Neuron (in vitro differentiated cells): ENCODE measurements at regions not wholly inside any gene's neighbourhood (a gene's known extent, or its start where the extent isn't known, plus 50 kb on each side); places are given as distances from the start of the nearest gene placed in this dataset.

Source experiments
- H2AFZ ChIP-seq: one replicate; pipeline ENCODE4 v1.6.1; 2013; ENCODE audit warnings: low read depth, mild to moderate bottlenecking, inconsistent platforms, low read length, moderate library complexity
- H3K27me3 ChIP-seq: one replicate; pipeline ENCODE4 v1.6.1; 2013; ENCODE audit warnings: low read length; ENCODE audit not compliant: insufficient read depth
- H3K36me3 ChIP-seq: one replicate; pipeline ENCODE4 v1.6.1; 2013; ENCODE audit warnings: low read length; ENCODE audit not compliant: insufficient read depth
- H3K4me1 ChIP-seq: one replicate; pipeline ENCODE4 v1.6.1; 2013; ENCODE audit warnings: low read length; ENCODE audit not compliant: insufficient read depth
- H3K4me3 ChIP-seq: 2 replicates; pipeline ENCODE4 v1.5.1; 2013; ENCODE audit warnings: mild to moderate bottlenecking, low read length, moderate library complexity
- H3K9me3 ChIP-seq: one replicate; pipeline ENCODE4 v1.6.1; 2013; ENCODE audit warnings: low read length

GRCh38 chr13:63344711-63345110 lies 1929.1 kb upstream of the PCDH20 start:
- no peaks in the 10 kb centered on the region for H3K4me1 ChIP-seq
- H3K4me3 ChIP-seq = no peak overlapping the region
- no peaks in the 10 kb centered on the region for H3K36me3 ChIP-seq
- no peaks in the 10 kb centered on the region for H3K27me3 ChIP-seq
- no peak overlapping the region for H2AFZ ChIP-seq
- no peaks in the 10 kb centered on the region for H3K9me3 ChIP-seq

DNA sequence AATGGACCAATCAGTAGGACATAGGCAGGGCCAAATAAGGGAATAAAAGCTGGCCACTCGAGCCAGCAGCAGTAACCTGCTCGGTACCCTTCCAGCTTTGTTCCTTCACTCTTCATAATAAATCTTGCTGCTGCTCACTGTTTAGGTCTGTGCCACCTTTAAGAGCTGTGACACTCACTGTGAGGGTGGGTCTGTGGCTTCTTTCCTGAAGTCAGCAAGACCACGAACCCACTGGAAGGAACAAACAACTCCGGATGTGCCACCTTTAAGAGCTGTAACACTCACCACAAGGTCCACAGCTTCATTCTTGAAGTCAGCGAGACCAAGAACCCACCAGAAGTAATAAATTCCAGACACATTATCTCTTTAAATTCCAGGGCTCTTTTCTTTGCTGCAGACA lies 1922.3 kb upstream of the PCDH20 start:
- no peaks in the 10 kb centered on the region for H3K36me3 ChIP-seq
- H3K9me3 ChIP-seq = no peaks in the 10 kb centered on the region
- no peak overlapping the region for H3K4me3 ChIP-seq
- H3K27me3 ChIP-seq = no peaks in the 10 kb centered on the region
- H2AFZ ChIP-seq = no peak overlapping the region
- no peaks in the 10 kb centered on the region for H3K4me1 ChIP-seq

DNA sequence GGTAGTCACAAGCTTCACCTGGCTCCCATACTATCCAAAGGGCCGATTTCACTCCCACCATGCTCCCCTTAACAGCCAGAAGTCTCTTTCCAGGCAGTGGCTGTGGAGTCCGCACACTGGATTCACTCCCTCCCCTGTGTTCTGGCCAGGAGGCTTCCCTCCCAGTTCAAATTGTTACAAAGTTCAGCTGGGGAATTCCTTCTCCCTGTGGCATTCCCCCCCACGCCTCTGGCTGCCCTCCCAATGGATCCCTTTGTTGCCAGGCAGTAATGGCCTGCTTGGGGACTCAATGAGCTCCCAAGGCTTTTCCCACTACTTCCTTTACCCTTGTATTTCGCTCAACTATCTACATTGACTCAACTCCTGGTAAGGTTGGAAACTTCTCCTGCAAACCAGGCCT lies 1921.4 kb upstream of the PCDH20 start:
- Histone ChIP-seq H3K9me3 (no peaks in the 10 kb centered on the region), H3K4me3 (no peak overlapping the region), H3K36me3 (no peaks in the 10 kb centered on the region), H3K27me3 (no peaks in the 10 kb centered on the region), H3K4me1 (no peaks in the 10 kb centered on the region), H2AFZ (no peak overlapping the region)

GRCh38 chr13:63336549-63336948 lies 1920.9 kb upstream of the PCDH20 start:
- Histone ChIP-seq H3K4me3 (no peak overlapping the region), H2AFZ (no peak overlapping the region), H3K4me1 (no peaks in the 10 kb centered on the region), H3K9me3 (no peaks in the 10 kb centered on the region), H3K36me3 (no peaks in the 10 kb centered on the region), H3K27me3 (no peaks in the 10 kb centered on the region)

GRCh38 chr13:63327584-63327983 lies 1911.9 kb upstream of the PCDH20 start:
- Histone ChIP-seq H3K9me3 (no peaks in the 10 kb centered on the region), H3K36me3 (no peaks in the 10 kb centered on the region), H2AFZ (no peak overlapping the region), H3K4me3 (no peak overlapping the region), H3K27me3 (no peaks in the 10 kb centered on the region), H3K4me1 (no peaks in the 10 kb centered on the region)

DNA sequence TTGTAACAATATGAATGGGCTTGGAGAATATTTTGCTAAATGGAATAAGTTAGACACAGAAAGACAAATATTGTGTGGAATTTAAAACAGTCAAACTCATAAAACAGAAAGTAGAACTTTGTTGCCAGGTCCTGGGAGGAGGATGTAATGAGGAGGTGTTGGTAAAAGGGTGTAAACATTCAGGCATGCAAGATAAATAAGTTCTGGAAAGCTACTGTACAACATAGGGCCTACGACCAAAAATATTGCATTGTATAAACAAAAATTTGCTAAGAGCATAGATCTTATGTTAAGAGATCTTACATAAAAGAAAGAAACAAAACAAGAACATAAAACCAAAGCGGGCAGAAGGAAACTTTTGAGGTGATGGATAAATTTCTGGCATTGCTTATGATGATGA lies 1907.8 kb upstream of the PCDH20 start:
- Histone ChIP-seq H3K27me3 (no peaks in the 10 kb centered on the region), H3K4me1 (no peaks in the 10 kb centered on the region), H2AFZ (no peak overlapping the region), H3K36me3 (no peaks in the 10 kb centered on the region), H3K4me3 (no peak overlapping the region), H3K9me3 (no peaks in the 10 kb centered on the region)

- no peak overlapping the region for H2AFZ ChIP-seq
- H3K4me1 ChIP-seq = no peaks in the 10 kb centered on the region
- H3K4me3 ChIP-seq = no peak overlapping the region
- H3K36me3 ChIP-seq = no peaks in the 10 kb centered on the region
- H3K9me3 ChIP-seq = no peaks in the 10 kb centered on the region
- H3K27me3 ChIP-seq = no peaks in the 10 kb centered on the region
Measured at GRCh38 chr13:63311587-63311986, 1895.9 kb upstream of the PCDH20 start.

DNA sequence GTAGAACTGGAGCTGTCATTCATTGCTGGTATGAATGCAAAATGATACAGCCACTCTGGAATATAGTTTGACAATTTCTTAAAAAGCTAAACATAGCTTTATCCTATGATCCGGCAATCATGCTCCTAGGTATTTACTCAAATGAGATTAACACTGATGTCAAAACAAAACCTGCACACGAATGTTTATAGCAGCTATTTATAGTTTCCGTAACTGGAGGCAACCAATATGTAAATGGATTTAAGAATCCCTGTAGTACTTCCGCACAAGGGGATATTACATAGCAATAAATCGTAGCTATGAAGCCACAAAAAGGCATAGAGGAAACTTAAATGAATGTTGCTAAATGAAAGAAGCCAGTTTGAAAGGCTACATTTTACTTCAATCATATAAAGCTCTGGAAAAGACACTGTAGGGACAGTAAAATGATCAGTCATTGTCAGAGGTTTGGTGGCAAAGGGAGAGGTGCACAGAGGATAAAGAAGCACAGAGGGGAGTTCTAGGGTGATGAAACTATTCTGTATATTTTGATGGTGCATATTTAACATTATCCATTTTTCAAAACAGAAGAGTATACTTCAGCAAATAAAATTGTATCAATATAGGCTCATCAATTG lies 1893.0 kb upstream of the PCDH20 start:
- H2AFZ ChIP-seq = no peak overlapping the region
- H3K27me3 ChIP-seq = no peaks in the 10 kb centered on the region
- no peak overlapping the region for H3K4me3 ChIP-seq
- H3K36me3 ChIP-seq = no peaks in the 10 kb centered on the region
- no peaks in the 10 kb centered on the region for H3K4me1 ChIP-seq
- no peaks in the 10 kb centered on the region for H3K9me3 ChIP-seq

- H2AFZ ChIP-seq = no peak overlapping the region
- H3K27me3 ChIP-seq = no peaks in the 10 kb centered on the region
- no peaks in the 10 kb centered on the region for H3K36me3 ChIP-seq
- H3K4me3 ChIP-seq = no peak overlapping the region
- no peaks in the 10 kb centered on the region for H3K4me1 ChIP-seq
- H3K9me3 ChIP-seq = no peaks in the 10 kb centered on the region
Measured at GRCh38 chr13:63307228-63307627, 1891.6 kb upstream of the PCDH20 start.

DNA sequence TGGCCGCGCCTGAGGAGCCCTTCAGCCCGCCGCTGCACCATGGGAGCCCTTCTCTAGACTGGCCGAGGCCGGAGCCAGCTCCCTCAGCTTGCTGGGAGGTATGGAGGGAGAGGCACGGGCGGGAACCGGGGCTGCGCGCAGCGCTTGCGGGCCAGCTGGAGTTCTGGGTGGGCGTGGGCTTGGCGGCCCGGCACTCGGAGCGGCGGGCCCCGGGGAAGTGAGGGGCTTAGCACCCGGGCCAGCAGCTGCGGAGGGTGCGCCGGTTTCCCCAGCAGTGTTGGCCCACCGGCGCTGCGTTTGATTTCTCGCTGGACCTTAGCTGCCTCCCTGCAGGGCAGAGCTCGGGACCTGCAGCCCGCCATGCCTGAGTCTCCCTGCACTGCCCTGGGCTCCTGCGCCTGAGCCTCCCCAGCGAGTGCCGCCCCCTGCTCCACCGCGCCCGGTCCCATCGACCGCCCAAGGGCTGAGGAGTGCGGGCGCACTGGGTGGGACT lies 1890.0 kb upstream of the PCDH20 start:
- Histone ChIP-seq H3K27me3 (no peaks in the 10 kb centered on the region), H3K36me3 (no peaks in the 10 kb centered on the region), H3K4me3 (no peak overlapping the region), H3K4me1 (peaks cover 7% of the 10 kb centered on the region), H2AFZ (no peak overlapping the region), H3K9me3 (no peaks in the 10 kb centered on the region)

- Histone ChIP-seq H3K4me1 (peaks cover 7% of the 10 kb centered on the region), H3K27me3 (no peaks in the 10 kb centered on the region), H2AFZ (no peak overlapping the region), H3K9me3 (no peaks in the 10 kb centered on the region), H3K36me3 (no peaks in the 10 kb centered on the region), H3K4me3 (no peak overlapping the region)
Measured at GRCh38 chr13:63304497-63304896, 1888.8 kb upstream of the PCDH20 start.

- H3K9me3 ChIP-seq = no peaks in the 10 kb centered on the region
- peaks cover 7% of the 10 kb centered on the region for H3K4me1 ChIP-seq
- no peaks in the 10 kb centered on the region for H3K36me3 ChIP-seq
- H3K27me3 ChIP-seq = no peaks in the 10 kb centered on the region
- no peak overlapping the region for H2AFZ ChIP-seq
- no peak overlapping the region for H3K4me3 ChIP-seq
Measured at GRCh38 chr13:63299866-63300394, 1884.3 kb upstream of the PCDH20 start.

DNA sequence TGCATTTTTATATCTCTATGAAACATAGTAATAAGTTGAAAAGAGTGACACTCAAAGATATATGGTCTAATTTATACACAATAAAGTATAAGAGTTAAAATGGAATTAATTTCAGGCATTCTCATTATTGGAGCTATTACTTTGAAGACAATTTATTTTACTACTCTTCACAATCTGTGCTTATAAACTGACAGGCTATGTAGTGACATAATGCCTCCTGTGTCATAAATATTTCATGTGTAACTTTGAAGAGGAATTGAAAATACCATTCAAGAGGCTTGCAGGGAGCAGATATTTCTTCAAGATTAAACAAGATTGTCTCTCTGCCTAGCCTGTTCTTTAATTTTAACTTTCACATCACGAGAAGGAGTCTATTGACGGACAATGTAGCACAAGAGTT lies 1881.5 kb upstream of the PCDH20 start:
- H3K27me3 ChIP-seq = no peaks in the 10 kb centered on the region
- H2AFZ ChIP-seq = no peak overlapping the region
- no peak overlapping the region for H3K4me3 ChIP-seq
- no peaks in the 10 kb centered on the region for H3K36me3 ChIP-seq
- H3K4me1 ChIP-seq = peaks cover 7% of the 10 kb centered on the region
- H3K9me3 ChIP-seq = no peaks in the 10 kb centered on the region

GRCh38 chr13:63291701-63292100 lies 1876.1 kb upstream of the PCDH20 start:
- no peak overlapping the region for H3K4me3 ChIP-seq
- H3K4me1 ChIP-seq = no peaks in the 10 kb centered on the region
- H2AFZ ChIP-seq = no peak overlapping the region
- no peaks in the 10 kb centered on the region for H3K36me3 ChIP-seq
- H3K9me3 ChIP-seq = no peaks in the 10 kb centered on the region
- H3K27me3 ChIP-seq = no peaks in the 10 kb centered on the region
